CD14-positive monocyte (primary cell): ENCODE measurements at regions not wholly inside any gene's neighbourhood (a gene's known extent, or its start where the extent isn't known, plus 50 kb on each side); places are given as distances from the start of the nearest gene placed in this dataset.

ENCODE experiments used
- DNase-seq, 3 donors: peaks; one replicate each; pipeline ENCODE4 v3.0.0-alpha.2; 2011 to 2022
- H2AFZ ChIP-seq: 2 replicates; pipeline ENCODE4 v1.6.0; 2012; ENCODE audit warnings: mild to moderate bottlenecking, low read depth, low read length, inconsistent platforms; ENCODE audit not compliant: insufficient read depth, poor library complexity, severe bottlenecking
- H3K27ac ChIP-seq, 2 donors: 1 replicate in 1 of 2; 2 replicates in 1 of 2; pipeline ENCODE4 v1.5.1; 2012 to 2013; ENCODE audit warnings: low read length in 2 of 2, control low read depth in 1 of 2, inconsistent platforms in 1 of 2, low read depth in 1 of 2, mild to moderate bottlenecking in 1 of 2
- H3K27me3 ChIP-seq, 2 donors: one replicate each; pipeline versions ENCODE4 v1.6.0 to v1.6.1; 2011 to 2013; ENCODE audit warnings: low read length in 2 of 2; ENCODE audit not compliant: control insufficient read depth in 2 of 2, insufficient read depth in 2 of 2
- H3K36me3 ChIP-seq, 2 donors: replicated peaks in 1 of 2; 1 replicate in 1 of 2; 2 replicates in 1 of 2; pipeline versions ENCODE4 v1.5.1 to v1.6.1; 2012 to 2013; ENCODE audit warnings: low read length in 2 of 2, control low read depth in 1 of 2, inconsistent platforms in 1 of 2, mild to moderate bottlenecking in 1 of 2; ENCODE audit not compliant: insufficient read depth in 2 of 2, control insufficient read depth in 1 of 2
- H3K4me1 ChIP-seq, 2 donors: 1 replicate in 1 of 2; 2 replicates in 1 of 2; pipeline versions ENCODE4 v1.5.1 to v1.6.1; 2012 to 2013; ENCODE audit warnings: low read length in 2 of 2, control low read depth in 1 of 2, inconsistent platforms in 1 of 2, mild to moderate bottlenecking in 1 of 2, moderate library complexity in 1 of 2; ENCODE audit not compliant: insufficient read depth in 2 of 2, control insufficient read depth in 1 of 2
- H3K4me2 ChIP-seq: replicated peaks from 2 replicates; pipeline ENCODE3; 2012; ENCODE audit warnings: low read length, moderate library complexity, mild to moderate bottlenecking; ENCODE audit not compliant: poor library complexity, severe bottlenecking; ENCODE audit errors: extremely low read depth
- H3K4me3 ChIP-seq, 3 experiments: fragments of 200-600 bp in 1 of 3; sonication (generic) in 1 of 3; replicated peaks in 1 of 3; 1 replicate in 2 of 3; 2 replicates in 1 of 3; pipeline ENCODE4 v1.5.1; 2011 to 2013; ENCODE audit warnings: low read length in 3 of 3, mild to moderate bottlenecking in 3 of 3, control low read depth in 2 of 3, low read depth in 2 of 3, inconsistent platforms in 1 of 3, moderate library complexity in 1 of 3
- H3K79me2 ChIP-seq: 2 replicates; pipeline ENCODE4 v1.6.0; 2012; ENCODE audit warnings: mild to moderate bottlenecking, control low read depth, inconsistent platforms, low read length, moderate library complexity; ENCODE audit not compliant: insufficient read depth
- H3K9ac ChIP-seq: 2 replicates; pipeline ENCODE4 v1.6.0; 2017; ENCODE audit warnings: low read length, mild to moderate bottlenecking; ENCODE audit not compliant: insufficient read depth, poor library complexity, severe bottlenecking
- H3K9me3 ChIP-seq, 2 donors: replicated peaks in 1 of 2; 1 replicate in 1 of 2; 2 replicates in 1 of 2; pipeline versions ENCODE4 v1.5.1 to v1.6.1; 2012 to 2013; ENCODE audit warnings: low read length in 2 of 2, control low read depth in 1 of 2; ENCODE audit not compliant: control insufficient read depth in 1 of 2, insufficient read depth in 1 of 2
- H4K20me1 ChIP-seq: 2 replicates; pipeline ENCODE4 v1.6.0; 2012; ENCODE audit warnings: mild to moderate bottlenecking, low read length, control low read depth, moderate library complexity; ENCODE audit not compliant: insufficient read depth
- H3K27ac Mint-ChIP-seq, 7 donors: one replicate each; pipeline ENCODE4 v1.8.0; 2020; ENCODE audit warnings: mild to moderate bottlenecking in 7 of 7, mixed read lengths in 7 of 7, moderate library complexity in 6 of 7, inconsistent platforms in 2 of 7
- H3K27me3 Mint-ChIP-seq, 3 donors: one replicate each; pipeline ENCODE4 v1.8.0; 2021 to 2022; ENCODE audit warnings: low read depth in 3 of 3, mild to moderate bottlenecking in 3 of 3, mixed read lengths in 3 of 3, moderate library complexity in 3 of 3, inconsistent platforms in 1 of 3
- H3K36me3 Mint-ChIP-seq, 2 donors: one replicate each; pipeline ENCODE4 v1.8.0; 2020; ENCODE audit warnings: mixed read lengths in 2 of 2, inconsistent platforms in 1 of 2, mild to moderate bottlenecking in 1 of 2
- H3K4me1 Mint-ChIP-seq: one replicate; pipeline ENCODE4 v1.8.0; 2020; ENCODE audit warnings: mild to moderate bottlenecking, mixed read lengths
- H3K4me3 Mint-ChIP-seq, 2 donors: one replicate each; pipeline ENCODE4 v1.8.0; 2020; ENCODE audit warnings: mild to moderate bottlenecking in 2 of 2, mixed read lengths in 2 of 2, moderate library complexity in 1 of 2
- H3K9me3 Mint-ChIP-seq, 7 donors: one replicate each; pipeline ENCODE4 v1.8.0; 2020 to 2022; ENCODE audit warnings: mixed read lengths in 7 of 7, mild to moderate bottlenecking in 6 of 7, moderate library complexity in 6 of 7, inconsistent platforms in 2 of 7
- CTCF ChIP-seq: fragments of 200-600 bp; IDR thresholded peaks from one replicate; pipeline ENCODE4 v1.8.0; 2022; ENCODE audit warnings: antibody characterized with exemption, mild to moderate bottlenecking
- WGBS: methylation state at CpG from one replicate; pipeline ENCODE4 v1.1.5; 2013; ENCODE audit warnings: missing lambda C conversion rate; ENCODE audit not compliant: insufficient coverage; 5-methylcytosine and 5-hydroxymethylcytosine counted together
- intact Hi-C, 2 donors: fragments of 100-400 bp; cut with micrococcal nuclease; formaldehyde crosslinking; loops; one replicate each; pipeline versions ENCODE4 v1.15.0 to v1.15.1; 2023

DNA sequence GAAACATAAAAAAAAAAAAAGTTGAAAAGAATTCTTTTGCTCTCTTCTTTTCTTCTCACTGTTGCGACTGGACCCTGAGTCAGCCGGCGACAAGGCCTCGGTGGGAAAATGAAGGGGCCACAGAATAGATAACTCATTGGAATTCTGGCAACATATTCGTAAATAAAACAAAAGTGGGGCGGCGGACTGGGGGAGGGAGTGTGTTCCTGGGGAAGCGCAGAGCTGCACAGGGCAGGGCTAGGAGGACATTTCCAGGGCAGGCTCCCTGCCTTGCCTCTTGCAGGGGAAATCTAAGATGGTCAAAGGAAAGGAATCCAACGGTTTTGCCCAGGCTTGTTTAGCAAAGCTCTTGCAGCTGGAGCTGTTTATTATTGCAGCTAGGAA, 1042.8 kb upstream of the NR2F2 start:
- H3K27ac ChIP-seq: no peak overlapping the region

GRCh38 chr15:95288626-95289025, 1041.9 kb upstream of the NR2F2 start:
- no peak overlapping the region for H3K4me3 Mint-ChIP-seq
- Histone ChIP-seq H3K9me3 (no peaks in the 10 kb centered on the region), H3K36me3 (no peaks in the 10 kb centered on the region), H3K4me2 (no peak overlapping the region), H3K27me3 (peaks cover 11 to 12% of the 10 kb centered on the region in 2 donors), H3K79me2 (no peaks in the 10 kb centered on the region), H3K4me1 (no peaks in the 10 kb centered on the region), H3K4me3 (no peak overlapping the region), H3K9ac (no peak overlapping the region), H3K27ac (no peak overlapping the region), H4K20me1 (no peaks in the 10 kb centered on the region), H2AFZ (no peak overlapping the region)
- no peak for DNase-seq
- intact Hi-C loops: no loop called here
- no peaks in the 10 kb centered on the region for H3K36me3 Mint-ChIP-seq
- no peaks in the 10 kb centered on the region for H3K4me1 Mint-ChIP-seq
- peaks cover 0 to 2% (median 0%) of the 10 kb centered on the region in 7 donors for H3K9me3 Mint-ChIP-seq
- WGBS: no CpG with 5 or more reads among the region's 1 CpG
- no peak overlapping the region for H3K27ac Mint-ChIP-seq
- H3K27me3 Mint-ChIP-seq: peaks cover 15 to 29% (median 19%) of the 10 kb centered on the region in 3 donors
- TF ChIP-seq CTCF: no peak

More for the DNA sequence above, 1042.8 kb upstream of the NR2F2 start:
- H3K36me3 ChIP-seq: no peaks in the 10 kb centered on the region
- Mint-ChIP-seq H3K36me3 (no peaks in the 10 kb centered on the region), H3K4me1 (no peaks in the 10 kb centered on the region), H3K27ac (no peak overlapping the region), H3K27me3 (peaks cover 19 to 31% (median 21%) of the 10 kb centered on the region in 3 donors), H3K4me3 (no peak overlapping the region), H3K9me3 (peaks cover 0 to 3% (median 0%) of the 10 kb centered on the region in 7 donors)
- intact Hi-C loops: no loop called here
- H3K9me3 ChIP-seq: no peaks in the 10 kb centered on the region
- WGBS: 66% methylated on average over 4 of the region's 9 CpGs
- H3K4me1 ChIP-seq: no peaks in the 10 kb centered on the region
- H3K79me2 ChIP-seq: no peaks in the 10 kb centered on the region
- peaks cover 11 to 12% of the 10 kb centered on the region in 2 donors for H3K27me3 ChIP-seq
- H4K20me1 ChIP-seq: no peaks in the 10 kb centered on the region
- no peak overlapping the region for H3K9ac ChIP-seq
- H3K4me3 ChIP-seq: no peak overlapping the region
- H3K4me2 ChIP-seq: no peak overlapping the region
- TF ChIP-seq CTCF: no peak
- no peak overlapping the region for H2AFZ ChIP-seq
- DNase-seq: no peak
